Esophagus muscularis mucosa (tissue), 3 donors: ENCODE measurements at regions not wholly inside any gene's neighbourhood (a gene's known extent, or its start where the extent isn't known, plus 50 kb on each side); places are given as distances from the start of the nearest gene placed in this dataset.

Experiments
- CTCF ChIP-seq, 3 experiments: fragments of 200-600 bp in 2 of 3; fragments of 450-650 bp in 1 of 3; sonication (generic) in 2 of 3; IDR thresholded peaks; one replicate each; pipeline ENCODE4 v1.5.1; 2017 to 2019; ENCODE audit warnings: antibody characterized with exemption in 3 of 3, mild to moderate bottlenecking in 2 of 3, moderate library complexity in 1 of 3
- POLR2A ChIP-seq: fragments of 450-650 bp; IDR thresholded peaks from one replicate; pipeline ENCODE4 v1.6.1; 2017; ENCODE audit warnings: antibody characterized with exemption, moderate library complexity, mild to moderate bottlenecking, low read depth

- TF ChIP-seq POLR2A = no peak
- no peak for TF ChIP-seq CTCF (IDR thresholded peaks at IDR 0.05)
Measured at GRCh38 chr18:78330766-78331165, 648.9 kb upstream of the SALL3 start.
